GM21367 (cell line): ENCODE measurements at regions not wholly inside any gene's neighbourhood (a gene's known extent, or its start where the extent isn't known, plus 50 kb on each side); places are given as distances from the start of the nearest gene placed in this dataset.
"Not testable (repeated sequence)": the region's sequence is repeated elsewhere in the genome, so short reads cannot be mapped to it uniquely, and the experiment has no call there.

ENCODE experiments used
- ATAC-seq: cut with Tn5 transposase; IDR thresholded peaks from one replicate; pipeline ENCODE4 v1.9.1; 2021; ENCODE audit not compliant: unreplicated experiment

DNA sequence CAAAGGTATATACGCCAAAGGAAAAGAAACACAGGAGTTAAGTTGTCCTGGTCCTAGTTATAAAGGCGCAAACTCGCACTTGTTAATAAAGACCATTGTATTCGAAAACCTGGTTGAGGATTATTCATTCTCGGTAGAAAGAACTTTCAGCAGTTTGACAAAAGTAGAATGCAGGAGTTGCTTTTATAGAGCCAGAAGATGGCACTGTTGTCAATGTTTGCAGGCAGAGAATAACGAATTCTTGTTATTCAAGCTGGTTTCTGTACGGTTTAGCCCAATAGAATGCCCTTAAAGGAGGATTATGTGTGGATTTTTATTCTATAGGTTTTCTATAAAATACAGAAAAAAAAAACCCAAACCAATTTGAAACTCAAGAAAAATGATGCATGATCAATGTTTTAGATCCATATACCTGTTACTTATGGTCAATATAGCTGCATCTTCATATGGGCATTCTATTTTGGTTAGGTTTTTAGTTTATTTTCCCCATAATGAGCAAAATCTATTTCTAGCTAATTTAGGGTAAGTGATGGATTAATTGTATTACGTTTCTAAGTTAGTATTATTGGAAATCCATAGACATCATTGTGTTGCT is 510.3 kb downstream of the PLCL1 start:
- no peak for ATAC-seq

DNA sequence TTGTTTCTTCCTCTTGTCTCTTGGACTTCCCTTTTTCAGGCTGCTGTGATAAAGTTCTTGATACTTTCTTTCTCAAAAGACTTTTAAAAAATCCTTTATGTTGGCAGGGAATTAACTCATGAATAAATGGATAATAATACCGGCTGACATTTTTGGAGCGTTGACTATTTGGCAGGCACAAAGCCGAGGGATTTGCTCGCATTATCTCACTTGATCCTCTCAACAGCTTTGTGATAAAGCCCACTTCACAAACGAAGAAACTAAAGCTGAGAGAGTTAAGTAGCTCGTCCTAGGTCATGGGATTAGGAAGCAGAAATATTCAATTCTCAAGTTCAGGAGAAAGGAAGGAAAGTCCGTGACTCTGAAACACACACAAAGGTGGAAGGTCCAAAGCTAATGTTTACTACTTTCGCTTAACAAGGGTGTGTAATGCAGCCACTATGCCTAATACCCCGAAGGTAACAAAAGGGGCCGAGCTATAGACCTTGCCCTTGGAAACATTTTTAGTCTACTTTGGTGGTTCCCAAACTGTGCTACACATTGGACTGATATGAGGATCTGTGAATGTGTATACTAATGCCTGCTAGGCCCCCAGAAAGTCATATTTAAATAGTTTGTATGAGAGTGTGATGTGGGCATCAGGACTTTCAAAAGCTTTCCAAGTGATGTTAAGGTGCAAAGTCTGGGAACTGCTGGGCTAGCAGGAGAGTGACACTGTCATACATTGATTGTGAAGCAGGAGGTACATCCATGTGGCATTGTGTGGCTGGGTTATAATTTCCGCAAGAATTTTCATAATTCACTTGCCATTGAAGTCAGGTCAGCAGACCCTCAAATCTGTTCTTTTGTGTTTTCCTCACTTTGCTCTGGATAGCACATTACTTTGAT is 508.4 kb downstream of the PLCL1 start:
- ATAC-seq = no peak

DNA sequence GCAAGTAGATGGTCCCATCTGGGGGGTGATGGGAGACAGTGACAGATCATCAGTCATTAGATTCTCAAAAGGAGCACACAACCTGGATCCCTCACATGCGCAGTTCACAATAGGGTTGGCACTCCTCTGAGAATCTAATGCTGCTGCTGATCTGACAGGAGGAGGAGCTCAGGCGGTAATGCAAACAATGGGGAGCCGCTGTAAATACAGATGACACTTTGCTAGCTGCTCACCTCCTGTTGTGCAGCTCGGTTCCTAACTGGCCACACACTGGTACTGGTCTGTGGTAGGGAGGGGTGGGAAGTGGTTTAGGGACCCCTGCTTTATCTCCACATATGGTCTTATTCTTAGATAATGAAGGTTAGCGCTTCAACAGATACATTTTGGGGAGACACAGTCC is 506.6 kb downstream of the PLCL1 start:
- ATAC-seq = no peak

DNA sequence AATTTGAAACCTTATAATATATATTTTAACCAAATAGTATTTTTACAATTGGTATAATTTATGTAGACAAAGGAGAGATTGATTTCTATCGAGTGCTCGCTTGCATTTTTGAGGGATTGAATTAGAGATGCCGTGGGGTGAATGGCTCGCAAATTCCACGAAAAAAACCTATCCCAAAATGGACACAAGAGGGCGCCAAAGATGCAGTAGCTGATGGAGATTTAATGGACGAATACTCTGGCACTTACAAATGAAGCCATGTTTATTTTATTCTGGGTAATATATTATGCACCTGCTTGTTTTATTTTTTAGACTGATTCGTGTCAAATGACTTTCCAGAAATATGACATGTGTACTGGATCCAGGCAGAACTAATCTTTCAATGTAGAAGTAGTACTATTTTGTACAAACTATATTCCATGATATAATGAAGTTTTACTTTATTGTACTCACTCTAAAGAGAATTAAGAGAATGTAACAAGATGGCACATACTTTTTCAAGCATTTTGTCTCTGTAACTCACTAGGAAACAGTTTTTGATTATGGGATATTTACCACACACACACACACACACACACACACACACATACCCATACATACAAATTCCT is 505.4 kb downstream of the PLCL1 start:
- ATAC-seq = no peak

DNA sequence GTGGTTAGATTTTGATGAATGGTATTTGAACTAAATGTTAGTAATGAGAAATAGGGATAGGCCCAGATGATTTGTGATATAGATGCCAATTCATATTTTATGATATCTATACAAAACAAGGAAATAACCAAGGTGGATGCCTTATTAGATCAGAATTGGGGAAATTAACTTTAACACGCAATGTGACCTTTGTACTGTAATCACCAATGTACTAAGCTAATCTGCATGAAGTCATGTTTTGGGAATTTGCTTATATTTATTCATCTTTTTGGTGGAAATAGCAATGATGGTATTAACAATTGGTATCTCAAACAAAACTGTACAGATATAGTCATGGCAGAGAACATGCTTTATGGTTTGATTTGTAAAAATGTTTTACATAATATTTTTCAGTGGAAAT is 504.7 kb downstream of the PLCL1 start:
- ATAC-seq = no peak

DNA sequence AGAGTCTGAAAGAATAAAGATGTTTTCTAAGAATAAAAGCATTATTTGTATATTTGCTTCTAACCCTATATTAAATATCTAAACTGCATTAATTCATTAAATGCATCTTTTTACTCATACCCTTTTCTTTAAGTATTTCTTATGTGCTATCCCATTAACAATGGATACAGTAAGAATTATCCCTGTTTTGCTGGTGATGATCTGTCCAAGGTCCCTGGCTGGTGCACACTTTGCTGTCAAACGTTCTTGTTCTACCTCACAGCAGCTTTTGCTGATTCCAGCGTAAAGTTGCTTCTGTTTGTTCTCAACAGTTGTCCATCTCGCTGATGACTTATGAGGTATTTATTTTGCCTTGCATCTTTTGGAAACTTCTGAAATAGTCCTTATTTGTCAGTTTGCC is 504.0 kb downstream of the PLCL1 start:
- no peak for ATAC-seq

DNA sequence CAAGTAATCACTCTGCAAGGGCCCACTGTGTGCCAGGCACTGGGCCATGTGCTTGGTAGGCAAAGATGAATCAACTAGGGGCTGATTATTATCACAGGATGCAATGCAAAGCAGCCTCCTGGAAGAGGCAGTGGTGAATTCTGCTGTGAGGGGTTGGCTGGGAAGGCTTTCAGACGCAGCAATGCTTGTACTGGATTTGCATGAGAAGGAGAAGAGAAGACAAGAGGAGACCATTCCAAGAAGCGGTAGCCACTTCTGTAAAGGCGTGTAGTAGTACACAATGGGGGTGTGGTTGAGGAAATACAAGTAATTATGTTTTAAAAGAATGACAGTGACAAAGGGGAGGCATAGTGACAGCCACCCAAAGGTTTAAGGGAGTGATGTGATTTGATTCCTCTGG is 502.7 kb downstream of the PLCL1 start:
- no peak for ATAC-seq

DNA sequence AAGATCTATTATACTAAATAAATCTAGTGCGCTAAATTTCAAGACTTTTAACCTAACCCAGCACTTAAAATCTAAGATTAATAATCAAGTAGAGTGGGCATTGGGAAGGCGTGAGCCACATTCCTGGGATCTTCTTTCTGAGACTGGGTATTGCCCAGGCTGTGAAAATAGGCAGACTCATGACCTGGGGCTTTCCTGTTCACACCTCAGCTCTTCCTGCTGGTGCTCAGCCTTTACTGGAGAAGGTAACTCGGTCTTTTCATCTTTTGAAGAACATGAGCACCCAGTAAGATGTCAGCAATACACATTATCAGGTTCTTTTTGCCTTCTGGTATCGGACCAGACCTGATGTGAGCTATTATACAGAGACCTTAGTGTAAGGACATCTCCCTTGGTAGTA is 500.5 kb downstream of the PLCL1 start:
- ATAC-seq = no peak

DNA sequence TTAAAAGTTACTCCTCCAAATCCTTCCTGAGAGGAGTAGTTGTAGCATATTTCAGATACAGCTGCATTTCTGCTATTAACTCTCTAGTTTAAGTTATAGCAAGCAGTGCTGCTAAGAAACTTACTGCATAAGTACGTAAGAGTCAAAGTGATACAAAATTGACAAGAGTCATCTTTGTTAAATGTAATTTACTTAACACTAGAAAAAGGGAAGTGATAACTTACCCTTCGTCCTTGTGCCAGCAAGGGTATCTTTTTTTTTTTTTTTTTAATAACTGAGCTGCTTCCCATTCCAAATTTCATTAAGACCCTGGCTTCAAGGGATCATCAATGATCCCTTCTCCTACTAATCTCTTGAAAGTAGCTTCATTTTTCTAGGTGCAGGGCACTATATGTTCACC is 493.0 kb downstream of the PLCL1 start:
- ATAC-seq = no peak

DNA sequence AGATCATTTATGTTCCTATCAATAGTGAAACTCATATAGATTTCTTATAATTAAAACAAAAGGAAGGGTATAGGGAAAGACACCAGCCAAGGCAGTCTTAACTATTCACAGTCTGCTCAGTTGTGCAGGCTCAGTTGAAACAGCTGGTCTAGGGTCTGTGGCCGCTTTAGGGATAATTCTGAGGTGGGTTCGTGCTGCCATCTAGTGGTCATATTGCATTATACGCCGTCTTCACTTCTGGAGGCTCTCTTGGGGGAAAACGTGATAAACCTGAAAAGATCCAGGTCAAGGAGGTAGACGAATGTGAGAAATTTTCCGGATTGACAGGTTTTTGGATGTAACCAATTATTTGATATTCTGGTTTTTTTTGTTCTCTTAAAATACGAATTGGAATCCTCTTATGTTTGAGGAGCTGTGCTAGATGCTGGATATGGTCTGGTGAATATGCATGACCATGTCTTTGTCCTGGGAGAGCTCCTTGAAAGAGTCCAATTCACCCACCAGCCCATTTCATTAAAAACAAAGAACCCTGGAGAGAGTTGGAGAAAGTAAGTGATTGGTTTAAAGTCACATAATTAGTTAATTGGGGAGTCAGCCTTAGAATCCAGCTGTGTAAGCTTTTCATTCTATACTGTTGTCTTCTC is 492.4 kb downstream of the PLCL1 start:
- peak; percentile 84 for ATAC-seq

DNA sequence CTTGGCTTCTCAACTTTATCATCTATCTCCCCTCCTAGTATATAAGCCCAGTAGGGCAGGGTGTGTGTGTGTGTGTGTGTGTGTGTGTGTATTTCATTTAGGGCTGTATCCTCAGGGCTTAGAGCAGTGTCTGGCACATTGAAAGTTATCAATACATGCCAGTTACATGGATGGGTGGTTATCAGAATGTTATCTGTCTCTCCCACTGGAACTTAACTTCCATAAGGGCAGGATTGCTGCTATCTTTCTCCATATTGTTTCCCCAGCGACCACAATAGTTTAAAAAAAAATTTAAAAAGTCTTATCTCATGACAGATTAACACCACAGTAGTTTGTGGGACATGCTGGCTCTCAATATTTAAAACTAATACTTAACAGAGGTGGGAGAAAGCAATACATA is 488.9 kb downstream of the PLCL1 start:
- ATAC-seq = no peak

DNA sequence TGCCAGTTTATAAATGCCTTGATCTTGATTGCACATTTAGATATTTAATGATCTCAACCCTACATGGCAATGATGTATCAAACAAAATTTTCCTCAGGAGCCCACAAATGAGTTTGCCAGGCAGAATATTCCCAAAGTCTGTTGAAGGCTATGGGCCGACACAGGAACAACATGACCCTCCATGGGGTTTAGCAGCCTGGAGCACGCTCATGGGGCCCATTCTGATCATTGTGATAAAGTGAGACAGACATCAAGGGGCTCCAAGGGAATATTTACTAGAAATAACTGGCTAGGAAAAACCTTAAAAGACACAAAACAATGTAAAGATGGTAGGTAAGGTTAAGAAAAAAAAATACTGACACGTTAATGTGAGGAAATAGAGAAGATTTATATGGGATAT is 485.4 kb downstream of the PLCL1 start:
- ATAC-seq = no peak

DNA sequence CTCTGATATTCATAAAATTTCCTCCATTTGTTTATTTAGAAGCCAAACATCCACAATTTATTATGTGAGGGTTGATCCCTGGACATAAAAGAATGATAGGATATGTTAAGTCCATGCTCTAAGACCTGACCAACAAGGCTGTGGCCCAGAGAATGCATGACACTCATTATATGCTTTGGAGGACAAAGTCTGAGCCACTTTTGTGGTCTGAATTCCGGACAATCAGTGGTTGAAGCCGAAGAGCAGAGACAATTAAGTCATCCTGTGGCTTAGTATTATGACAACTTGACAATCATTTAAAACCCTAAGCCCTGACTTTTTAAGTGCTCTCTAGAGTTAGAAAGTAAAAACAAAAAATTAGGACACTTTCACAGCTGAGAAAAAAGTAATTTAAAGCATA is 483.3 kb downstream of the PLCL1 start:
- ATAC-seq = no peak

DNA sequence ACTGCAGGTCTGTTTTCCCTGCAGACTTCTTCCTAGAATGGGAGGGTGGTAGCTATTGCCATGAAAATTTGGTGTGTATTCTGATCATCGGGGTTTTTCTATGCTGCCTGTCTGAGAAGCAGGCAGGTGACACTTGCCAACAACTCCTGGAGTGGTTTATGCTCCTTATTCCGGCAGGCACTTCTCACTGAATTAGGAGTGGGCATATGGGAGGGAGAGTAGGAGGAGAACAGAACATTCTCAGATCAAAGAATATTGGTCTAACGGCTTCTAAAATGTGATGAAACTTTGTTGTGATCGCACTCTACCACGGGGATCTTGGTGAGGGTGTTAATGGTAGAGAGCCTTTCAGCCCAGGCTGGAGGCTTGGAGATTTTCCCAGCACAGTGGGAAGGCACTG is 480.8 kb downstream of the PLCL1 start:
- ATAC-seq = no peak

DNA sequence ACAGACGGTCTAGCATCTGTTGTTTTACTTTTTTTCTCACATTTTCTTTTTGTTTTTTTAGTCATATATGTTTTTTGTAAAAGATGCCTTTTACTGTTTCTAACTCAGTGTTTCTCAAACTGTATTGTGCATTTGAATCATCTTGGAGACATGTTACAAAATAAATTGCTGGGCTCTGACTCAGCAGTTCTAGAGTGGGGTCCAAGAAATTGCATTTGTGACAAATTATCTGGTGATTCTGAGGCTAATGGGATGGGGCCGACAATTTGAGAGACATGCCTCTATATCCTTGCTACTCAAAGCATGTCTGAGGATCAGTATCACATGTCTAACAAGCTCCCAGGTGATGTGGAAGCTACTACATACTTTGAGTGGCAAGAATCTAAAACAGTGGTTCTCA is 478.8 kb downstream of the PLCL1 start:
- no peak for ATAC-seq

DNA sequence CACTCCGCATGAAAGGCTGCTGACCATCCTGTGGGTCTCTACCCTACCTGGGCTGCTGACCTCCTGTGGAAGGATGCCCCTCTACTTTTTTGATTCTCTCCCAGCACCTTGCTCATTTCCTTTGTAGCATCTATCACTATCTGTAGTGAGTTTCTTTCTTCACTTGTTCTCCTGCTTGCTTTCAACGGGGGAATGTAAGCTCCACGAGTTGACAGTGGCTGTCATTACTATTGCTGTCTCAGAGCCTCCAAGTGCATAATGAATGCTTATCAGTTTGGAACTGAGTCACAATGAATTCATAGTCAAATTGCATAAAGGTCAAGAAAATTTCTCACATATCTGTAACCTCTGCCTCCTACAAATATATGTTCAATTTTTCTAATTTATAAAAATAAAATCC is 477.7 kb downstream of the PLCL1 start:
- no peak for ATAC-seq

DNA sequence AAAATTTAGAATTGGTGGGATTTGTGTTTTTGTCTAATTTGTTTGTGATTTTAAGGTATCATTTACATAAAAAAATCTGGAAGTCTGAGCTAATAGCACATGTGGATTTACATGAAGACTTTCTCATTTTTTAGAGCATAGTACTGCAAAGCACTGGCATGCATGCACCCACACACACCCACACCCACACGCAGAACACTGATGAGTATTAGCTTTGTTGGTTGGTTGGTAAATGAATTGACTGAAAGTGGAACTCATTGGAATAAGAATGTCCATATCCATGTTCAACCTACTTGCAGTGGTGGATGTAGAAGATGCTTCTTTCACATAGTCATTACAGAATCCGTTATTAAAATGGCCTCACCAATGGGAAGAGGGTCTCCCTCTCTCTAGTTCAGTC is 475.8 kb downstream of the PLCL1 start:
- ATAC-seq = no peak

DNA sequence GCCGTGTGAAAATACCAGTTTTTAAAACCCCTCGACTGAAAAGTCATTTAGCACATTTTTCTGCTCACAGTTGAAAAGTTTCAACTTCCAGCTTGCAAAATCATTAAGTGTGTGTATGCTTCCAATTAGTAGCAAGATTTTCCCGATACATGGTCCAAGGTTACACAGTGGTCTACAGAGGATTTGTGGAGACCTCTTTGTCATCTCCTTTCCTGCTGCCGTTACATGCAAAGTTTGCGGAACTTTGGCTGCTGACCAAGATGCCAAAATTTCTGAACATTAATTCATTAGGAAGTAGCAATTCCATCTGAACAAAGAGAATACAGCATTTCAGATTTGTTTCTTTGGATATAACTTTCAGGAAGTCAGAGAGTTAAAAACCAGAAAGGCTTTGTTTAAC is 474.6 kb downstream of the PLCL1 start:
- no peak for ATAC-seq

DNA sequence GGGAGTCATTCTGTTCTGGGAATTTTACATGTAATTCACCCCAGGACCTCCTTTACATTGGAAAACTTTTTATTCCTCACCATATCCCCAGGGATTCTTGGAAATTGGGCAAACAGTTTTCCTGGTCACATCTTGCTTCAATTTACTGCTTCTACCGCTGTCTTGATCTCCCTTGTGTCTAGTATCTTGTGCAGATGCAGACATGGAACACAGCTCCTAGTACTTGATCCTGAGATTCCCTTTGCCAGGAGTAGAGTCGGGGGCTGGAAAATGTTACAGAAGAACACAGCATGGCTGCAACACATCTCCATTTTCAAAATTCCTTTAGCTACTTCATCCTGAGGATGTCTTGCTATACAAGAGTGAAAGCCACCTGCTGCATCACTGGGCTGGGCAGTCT is 472.8 kb downstream of the PLCL1 start:
- no peak for ATAC-seq

DNA sequence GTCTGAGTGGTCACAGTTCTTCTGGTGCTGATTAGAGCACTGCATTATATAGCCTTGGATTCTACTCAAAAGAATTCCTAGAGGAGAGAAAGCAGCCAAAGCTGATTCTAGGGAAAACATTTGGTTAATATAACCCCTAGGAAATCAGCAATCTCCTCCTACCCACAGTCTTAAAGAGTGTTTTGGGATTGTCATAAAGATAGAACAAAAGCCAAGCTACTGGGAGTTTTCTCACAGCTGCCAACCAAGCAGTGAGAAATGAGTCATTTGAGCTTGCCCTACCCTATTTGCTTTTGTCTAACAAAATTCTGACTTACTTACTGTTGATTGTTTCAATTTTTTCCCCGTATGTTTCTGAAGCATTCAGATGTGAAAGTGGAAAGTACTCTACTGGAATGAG is 469.3 kb downstream of the PLCL1 start:
- ATAC-seq = no peak

DNA sequence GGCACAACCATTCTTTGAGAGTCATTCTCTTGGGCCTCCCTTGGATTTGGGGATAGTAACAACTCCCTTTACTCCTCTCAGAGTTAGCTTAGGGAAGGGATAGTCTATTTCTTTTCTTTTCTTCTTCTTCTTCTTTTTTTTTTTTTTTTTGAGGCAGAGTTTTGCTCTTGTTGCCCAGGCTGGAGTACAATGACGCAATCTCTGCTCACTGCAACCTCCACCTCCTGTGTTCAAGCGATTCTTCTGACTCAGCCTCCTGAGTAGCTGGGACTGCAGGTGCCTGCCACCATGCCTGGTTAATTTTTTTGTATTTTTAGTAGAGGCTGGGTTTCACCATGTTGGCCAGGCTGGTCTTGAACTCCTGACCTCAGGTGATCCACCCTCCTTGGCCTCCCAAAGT is 465.8 kb downstream of the PLCL1 start:
- ATAC-seq = not testable (repeated sequence)

DNA sequence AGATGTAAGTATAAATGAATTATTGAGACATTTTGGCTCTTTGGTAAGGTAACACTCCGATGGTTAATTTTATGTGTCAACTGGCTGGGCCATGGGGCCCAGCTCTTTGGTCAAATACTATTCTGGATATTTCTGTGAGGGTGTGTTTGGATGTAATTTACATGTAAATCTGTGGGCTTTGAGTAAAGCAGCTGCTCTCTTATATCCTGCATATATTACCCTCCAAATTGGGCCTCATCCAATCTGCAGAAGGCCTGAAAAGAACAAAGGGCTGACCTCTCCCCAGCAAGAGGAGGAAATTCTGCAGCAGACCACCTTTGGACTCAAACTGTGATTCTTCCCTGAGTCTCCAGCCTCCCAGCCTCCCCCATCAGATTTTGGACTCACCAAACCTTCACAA is 464.1 kb downstream of the PLCL1 start:
- ATAC-seq = no peak
